ENCODE measurements at regions not wholly inside any gene's neighbourhood (a gene's known extent, or its start where the extent isn't known, plus 50 kb on each side); places are given as distances from the start of the nearest gene placed in this dataset.
"Not testable (repeated sequence)": the region's sequence is repeated elsewhere in the genome, so short reads cannot be mapped to it uniquely, and the experiment has no call there.

DNA sequence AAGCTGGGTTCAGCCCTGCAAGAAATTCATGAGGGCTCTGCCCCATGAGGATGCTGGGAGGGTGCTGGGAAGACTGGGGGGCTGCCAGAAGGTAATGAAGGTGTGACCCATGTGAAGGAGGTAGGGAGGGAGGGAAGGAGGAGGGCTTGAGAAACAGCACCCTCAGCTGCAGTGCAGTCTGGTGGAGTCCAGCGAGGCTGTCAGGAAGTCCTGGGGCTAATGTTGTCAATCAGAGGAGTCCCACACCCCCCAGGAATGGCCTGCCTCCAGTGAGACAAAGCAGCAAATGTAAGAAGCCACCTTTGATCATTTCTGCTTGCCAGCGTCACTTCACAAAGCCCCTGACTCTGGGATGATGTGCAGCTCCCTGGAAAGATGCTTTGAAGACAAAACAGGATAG lies 248.4 kb downstream of the SH3BP4 start:
- ATAC-seq (no peak), DNase-seq (no peak)
- intact Hi-C loops (cut with DNase I, micrococcal nuclease), result no loop called here

DNA sequence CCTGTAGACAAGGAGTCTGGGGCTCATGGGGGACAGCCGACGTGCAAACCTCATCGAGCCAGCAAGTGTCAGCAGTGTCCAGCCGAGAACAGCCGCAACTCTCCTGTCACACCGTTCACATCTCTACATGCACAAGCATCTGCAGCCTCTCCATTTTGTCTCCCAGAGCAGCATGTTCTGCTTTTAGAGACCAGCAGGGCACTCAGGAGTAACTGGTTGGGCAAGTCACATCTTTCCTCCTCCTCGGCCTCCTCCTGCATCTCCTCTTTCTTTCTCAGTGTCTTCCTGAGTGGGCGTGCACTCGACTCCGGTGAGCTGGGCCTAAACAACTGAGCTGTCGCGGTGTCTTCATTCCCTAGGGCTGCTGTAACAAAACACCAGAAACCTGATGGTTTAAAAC lies 249.9 kb downstream of the SH3BP4 start:
- no peak for DNase-seq
- intact Hi-C loops (cut with DNase I, micrococcal nuclease), result no loop called here
- ATAC-seq, result no peak

DNA sequence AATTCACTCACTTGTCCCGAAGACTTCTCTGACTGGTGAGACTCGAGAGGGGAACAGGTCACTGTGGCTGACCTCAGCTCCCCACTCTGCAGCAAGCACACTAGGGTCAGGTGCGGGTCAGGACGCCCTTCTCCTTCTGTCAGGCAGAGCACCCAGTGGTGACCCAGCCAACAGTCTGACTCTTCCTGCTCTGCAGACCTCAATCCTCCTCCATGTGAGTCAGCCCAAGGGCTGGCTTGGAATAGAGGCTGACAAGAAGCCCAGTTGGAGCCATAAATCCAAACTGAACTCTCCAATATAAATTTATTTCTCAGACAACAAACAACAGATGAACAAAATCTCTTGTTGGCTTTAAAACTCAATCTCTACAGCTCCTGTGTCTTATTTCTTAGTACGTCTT lies 253.1 kb downstream of the SH3BP4 start:
- ATAC-seq, result no peak
- intact Hi-C loops (cut with DNase I, micrococcal nuclease), result no loop called here
- no peak for DNase-seq

DNA sequence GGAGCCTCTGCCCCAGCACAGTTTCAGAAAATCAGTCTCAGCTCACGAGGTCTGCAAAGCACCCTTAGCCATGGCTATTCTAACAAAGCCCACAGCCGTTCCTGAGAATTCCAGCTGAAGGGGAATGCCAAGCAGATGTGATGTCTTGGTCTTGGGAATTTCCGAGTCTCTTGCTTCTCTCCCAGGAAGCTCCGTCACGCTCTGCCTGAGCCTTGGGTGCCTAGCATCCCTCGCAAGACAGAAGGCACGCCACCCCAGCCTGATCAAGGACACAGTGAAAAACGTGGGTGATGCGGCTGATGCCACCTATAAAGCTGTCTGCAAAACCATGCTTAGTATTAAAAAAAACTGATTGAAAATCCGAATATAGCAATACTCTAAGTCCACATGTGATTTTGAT lies 254.6 kb downstream of the SH3BP4 start:
- ATAC-seq (no peak), DNase-seq (no peak)
- intact Hi-C loops (cut with DNase I, micrococcal nuclease), result no loop called here

DNA sequence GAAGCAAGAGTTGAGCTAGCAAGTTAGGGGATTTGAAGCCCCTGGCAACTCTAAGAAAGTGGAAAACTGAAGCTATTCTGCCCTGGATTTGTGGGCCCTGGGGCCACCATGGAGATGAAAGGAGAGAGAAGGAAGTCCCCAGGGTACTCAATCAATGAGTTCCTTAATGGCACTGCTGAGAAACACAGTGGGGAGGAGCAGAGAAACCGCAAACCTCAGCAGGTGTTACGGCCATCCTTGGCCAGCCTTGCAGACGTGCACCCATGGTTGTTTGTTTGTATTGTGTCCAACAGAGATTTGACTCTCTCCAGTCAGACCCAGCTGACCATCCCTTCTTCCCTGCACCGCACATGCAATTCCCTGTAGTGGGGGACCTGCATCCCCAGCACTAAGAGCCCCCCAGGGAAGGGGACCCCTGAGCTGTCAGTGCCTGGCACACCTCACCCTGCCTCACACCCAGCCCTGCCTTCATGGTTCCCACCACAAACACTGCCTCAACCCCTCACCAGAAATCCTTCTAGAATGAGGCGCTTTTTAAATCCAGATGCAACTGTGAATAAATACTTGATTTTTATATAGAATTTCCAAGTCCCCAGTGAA lies 255.3 kb downstream of the SH3BP4 start:
- intact Hi-C loops (cut with DNase I, micrococcal nuclease), result no loop called here
- ATAC-seq (no peak), DNase-seq (no peak)

DNA sequence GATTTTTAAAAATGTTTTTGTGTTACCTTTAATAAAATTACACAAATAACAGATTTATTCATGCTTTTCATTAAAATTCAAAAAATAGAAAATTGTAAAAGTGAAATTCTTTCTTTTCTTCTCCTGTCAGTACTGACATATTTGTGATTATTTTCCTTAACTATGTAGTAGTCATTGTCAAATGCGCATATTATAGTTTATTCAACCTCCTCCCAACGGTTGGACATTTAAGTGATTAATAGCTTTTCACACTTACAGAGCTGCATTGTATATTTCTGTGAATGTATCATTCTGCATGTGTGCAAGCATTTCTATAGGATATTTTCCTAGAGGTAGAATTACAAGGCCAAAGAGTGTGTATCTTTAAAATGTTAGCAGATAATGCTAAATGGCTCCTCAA lies 259.2 kb downstream of the SH3BP4 start:
- no peak for DNase-seq
- intact Hi-C loops (cut with DNase I, micrococcal nuclease), result no loop called here
- ATAC-seq, result no peak

DNA sequence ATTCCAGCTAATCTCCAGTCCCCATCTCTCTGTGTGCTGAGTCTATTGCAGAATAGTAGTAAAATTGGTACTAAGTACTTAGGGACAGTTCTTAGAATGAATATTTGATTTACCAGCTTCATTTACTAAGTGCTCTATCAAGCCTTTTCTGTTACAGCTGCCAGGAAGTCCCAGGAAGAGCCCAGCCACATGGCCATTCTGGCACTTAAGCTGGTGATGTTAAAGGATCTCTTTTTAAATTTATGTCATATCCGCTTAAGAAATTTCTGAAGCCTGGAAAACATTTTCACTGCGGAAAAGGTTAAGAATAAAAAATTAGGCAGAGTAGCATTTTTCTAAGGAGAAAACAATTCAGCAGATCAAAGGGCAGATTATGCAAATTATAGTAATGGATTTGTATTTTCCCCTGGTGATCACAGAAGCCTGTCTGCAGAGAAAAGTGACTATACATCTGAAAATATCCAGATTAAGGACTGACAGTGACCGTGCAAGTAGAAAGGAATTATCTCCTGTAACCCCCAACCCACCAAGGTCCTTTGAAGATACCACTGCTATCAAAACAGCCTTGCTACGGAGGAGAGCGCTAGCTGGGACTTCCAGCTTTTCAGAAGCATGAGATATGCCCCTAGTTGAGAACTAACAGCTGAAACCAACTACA lies 260.8 kb downstream of the SH3BP4 start:
- DNase-seq (no peak), ATAC-seq (no peak)
- intact Hi-C loops (cut with DNase I, micrococcal nuclease), result no loop called here

DNA sequence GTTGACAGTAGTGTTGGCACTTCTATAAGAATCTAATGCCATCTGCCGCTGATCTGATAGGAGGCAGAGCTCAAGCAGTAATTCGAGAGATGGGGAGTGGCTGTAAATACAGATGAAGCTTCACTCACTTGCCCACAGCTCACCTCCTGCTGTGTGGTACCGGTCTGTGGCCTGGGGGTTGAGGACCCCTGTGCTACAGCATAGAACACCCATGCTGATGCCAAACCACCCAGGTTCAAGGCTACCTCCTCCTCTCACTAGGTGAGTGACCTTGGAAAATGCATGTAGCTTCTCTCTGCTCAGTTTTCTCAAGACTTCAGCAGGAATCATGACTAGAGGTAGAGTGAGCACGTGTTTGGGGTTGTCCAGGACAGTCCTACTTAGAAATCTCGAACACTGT lies 263.4 kb downstream of the SH3BP4 start:
- ATAC-seq, result no peak
- intact Hi-C loops (cut with DNase I, micrococcal nuclease), result no loop called here
- DNase-seq, result no peak

DNA sequence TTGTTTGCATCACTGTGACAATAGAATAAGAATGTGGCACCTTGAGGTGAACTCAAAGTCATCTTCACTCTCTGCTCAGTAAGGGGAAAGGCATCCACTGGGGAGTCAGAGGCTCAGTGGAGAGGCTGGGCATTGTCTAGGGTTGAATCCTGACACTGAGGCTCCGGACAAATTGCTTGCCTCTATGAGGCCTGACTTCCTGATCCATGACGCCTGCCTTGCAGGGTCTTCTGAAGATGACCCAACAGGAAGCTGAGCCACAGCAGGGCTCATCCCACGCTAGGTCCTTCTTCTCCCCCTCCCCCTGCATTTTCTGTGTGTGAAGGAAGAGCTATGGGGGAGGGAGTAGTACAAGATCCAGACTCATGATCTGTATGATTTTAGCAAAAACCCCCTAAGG lies 265.1 kb downstream of the SH3BP4 start:
- no peak for DNase-seq
- no peak for ATAC-seq
- intact Hi-C loops (cut with DNase I, micrococcal nuclease), result no loop called here

DNA sequence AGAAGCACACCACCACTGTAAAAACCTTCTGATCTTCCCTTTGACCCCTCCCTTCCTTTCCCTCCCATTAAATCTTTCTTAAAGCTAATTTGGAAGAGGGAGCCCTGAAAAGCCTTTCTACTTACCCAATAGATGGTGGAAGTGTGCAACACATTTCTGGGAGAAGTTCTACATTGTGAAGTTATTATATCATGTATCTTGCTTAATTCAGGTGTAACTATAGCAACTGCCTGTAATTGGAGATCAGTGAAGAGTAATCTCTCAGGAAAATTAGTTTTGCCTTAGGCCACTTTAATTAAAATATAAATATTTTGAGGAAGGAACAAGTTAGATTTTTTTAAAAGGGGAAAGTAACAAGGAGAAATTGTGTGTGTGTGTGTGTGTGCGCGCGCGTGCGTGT lies 266.0 kb downstream of the SH3BP4 start:
- intact Hi-C loops (cut with DNase I, micrococcal nuclease), result no loop called here
- no peak for ATAC-seq
- DNase-seq, result no peak

DNA sequence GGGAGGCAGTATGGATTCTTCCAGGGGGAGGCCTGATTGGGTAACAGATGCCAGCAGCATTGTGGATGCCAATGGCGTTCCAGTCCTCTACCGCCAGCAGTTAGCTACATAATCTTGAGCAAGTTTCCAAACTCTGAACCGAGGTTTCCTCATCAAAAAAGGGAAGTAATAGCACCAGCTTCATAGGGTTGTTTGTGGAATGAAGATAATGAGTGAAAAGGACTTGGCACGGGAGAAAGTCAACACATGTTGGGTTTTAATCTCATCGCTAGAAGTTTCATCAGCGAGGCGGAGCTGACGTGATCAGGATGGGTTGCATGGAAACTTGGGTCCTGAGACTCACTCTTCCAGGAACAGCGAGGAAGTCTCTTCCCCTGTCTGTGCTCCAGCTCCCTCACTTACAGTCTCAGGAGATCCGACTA lies 266.7 kb downstream of the SH3BP4 start:
- DNase-seq, result no peak
- no peak for ATAC-seq
- intact Hi-C loops (cut with DNase I, micrococcal nuclease), result no loop called here

DNA sequence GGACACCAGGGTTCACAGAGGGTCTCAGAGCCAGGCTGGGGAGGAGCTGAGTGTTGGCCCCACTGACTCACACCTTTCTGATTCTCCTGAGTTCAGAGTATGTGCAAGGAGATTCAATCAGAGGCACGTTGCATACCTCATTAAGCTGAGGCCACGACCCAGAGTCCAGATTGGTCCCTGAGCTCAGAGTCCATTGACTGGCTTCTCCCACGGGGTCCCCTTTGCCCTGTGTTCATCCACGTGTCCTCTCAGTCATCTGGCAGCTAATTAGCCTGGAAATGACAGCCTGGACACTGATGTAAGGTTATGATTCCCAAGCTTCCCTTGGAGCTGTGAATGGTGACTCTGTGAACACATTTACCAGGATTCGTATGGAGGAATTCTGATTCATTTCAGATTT lies 267.2 kb downstream of the SH3BP4 start:
- DNase-seq (no peak), ATAC-seq (no peak)
- intact Hi-C loops (cut with DNase I, micrococcal nuclease), result no loop called here

DNA sequence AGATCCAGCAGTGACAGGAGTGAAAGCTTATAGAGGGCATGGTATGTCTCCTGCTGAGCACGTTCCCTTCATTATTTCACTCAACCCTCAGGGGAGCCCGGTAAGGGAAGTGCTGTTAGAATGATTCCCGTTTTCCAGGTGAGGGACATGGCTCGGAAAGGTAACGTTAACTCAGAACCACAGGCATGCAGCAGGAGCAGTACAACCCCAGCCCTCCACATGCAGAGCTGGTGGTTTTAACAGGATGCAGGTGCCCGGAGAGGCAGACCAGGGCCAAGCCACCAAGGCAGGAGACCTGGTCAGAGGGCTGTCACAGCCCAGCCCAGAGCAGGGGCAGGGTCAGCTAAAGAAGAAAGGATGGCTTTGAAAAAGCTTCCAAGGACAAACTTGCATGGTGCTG lies 268.5 kb downstream of the SH3BP4 start:
- no peak for DNase-seq
- intact Hi-C loops (cut with DNase I, micrococcal nuclease), result no loop called here
- ATAC-seq, result no peak

DNA sequence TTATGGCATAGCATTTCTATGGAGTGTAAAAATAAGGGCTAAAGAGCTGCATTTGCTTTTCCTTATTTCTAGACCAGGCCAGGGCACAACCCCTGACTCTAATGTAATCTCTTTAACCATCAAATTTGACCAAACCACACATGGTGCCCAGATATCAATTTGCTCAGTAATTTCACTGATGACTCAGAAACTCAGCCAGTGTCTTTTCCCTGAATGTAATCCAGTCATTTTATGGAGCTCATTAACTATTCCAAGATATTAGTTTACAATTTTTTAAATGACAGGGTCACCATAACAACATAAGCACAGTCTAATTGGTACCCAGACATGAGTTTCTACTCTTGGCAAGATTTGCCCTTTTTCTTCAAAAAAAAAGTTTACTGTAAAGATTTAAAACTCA lies 270.8 kb upstream of the AGAP1 start:
- ATAC-seq, result no peak
- intact Hi-C loops (cut with DNase I, micrococcal nuclease), result no loop called here
- no peak for DNase-seq

DNA sequence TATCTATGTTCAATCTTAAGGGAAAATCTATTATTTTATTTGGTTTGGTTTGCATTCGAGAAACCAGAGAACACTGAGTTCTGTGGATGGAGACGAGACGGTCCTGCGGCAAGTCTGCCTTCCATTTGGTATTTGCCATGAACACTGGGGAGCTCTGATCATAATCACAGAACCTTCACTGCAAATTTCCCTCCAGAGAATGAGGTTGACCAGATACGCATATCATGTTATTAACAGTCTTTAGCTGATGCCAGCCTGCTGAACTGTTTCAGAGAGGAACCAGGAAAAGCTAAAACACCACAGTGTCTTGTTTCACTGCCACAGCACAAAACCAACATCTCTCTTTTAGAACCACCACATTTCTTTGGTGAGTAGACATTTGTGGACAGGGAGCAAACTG lies 269.4 kb upstream of the AGAP1 start:
- ATAC-seq, result no peak
- DNase-seq, result no peak
- intact Hi-C loops (cut with DNase I, micrococcal nuclease), result no loop called here

DNA sequence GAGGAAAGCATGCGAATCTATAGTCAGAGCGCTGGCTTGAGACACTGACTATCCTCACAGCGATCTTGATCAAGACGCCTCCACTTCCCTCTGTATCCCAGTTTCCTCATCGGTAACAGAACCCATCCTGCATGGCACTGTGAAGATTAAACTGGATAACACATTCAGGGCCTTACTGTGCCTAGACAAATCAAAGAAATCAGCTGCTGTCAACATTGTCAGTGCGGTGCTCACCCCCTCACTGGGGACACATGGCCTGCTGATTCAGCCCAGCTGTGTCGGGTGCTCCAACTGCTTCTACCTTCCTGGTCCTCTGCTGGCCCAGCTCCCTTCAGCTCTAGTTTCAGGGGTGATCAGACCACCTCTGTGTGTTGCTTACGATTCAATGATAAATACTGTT lies 268.6 kb upstream of the AGAP1 start:
- no peak for DNase-seq
- ATAC-seq, result no peak
- intact Hi-C loops (cut with DNase I, micrococcal nuclease), result no loop called here

DNA sequence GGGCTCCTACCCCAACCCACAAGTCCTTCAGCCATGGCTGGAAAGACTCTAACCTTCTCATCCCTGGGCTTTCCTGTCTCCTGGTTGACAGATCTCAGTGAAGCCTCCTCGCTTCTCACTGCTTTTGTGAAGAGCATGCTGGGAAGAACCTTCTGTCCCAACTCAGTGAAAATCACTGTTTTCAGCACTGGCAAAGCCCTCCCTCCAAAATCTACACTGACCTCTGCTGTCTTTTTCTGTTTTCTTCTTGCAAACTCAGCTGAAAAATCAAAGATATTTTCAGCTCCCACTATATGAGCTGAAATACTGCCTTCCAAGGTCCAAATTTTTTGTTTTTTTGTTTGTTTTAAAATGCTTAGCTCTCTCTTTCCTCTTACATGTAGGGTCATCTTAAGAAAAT lies 266.3 kb upstream of the AGAP1 start:
- intact Hi-C loops (cut with DNase I, micrococcal nuclease), result no loop called here
- DNase-seq, result no peak

DNA sequence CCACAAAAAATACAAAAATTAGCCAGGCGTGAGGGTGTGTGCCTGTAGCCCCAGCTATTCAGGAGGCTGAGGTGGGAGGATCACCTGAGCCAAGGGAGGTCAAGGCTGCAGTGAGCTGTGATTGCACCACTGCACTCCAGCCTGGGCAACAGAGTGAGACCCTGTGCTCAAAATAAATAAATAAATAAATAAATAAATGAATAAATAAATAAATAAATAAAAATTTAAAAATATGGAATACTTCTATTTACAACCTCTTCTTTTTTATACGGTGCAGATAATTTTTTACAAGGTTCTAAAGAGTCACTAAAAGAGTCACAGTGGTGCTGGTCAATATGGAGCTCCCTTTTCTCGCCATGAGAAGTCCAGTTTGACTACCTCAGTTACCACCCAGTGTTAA lies 265.4 kb upstream of the AGAP1 start:
- DNase-seq; intact Hi-C loops (cut with DNase I, micrococcal nuclease); ATAC-seq: not testable (repeated sequence)

More for the DNA sequence above, 266.3 kb upstream of the AGAP1 start:
- ATAC-seq, result no peak

DNA sequence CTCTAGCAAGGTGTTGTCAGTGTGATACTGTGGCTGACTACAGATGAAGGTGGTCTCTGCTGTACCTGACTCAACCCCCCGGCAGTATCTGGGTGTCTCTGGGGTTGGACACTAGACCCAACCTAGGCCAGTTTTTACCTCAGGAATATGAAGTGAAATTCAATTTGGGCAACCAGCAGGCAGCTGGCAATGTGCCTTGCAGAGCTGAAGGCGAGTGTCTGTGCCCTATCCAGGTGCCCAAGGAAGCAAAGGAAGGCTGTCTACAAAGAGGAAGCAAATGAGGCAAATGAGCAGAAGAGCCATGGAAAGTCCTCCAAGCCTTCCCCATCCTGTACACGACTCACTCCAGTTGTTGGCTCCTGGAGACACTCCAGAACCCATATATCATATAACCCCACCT lies 264.6 kb upstream of the AGAP1 start:
- intact Hi-C loops (cut with DNase I, micrococcal nuclease), result no loop called here
- DNase-seq (no peak), ATAC-seq (no peak)

DNA sequence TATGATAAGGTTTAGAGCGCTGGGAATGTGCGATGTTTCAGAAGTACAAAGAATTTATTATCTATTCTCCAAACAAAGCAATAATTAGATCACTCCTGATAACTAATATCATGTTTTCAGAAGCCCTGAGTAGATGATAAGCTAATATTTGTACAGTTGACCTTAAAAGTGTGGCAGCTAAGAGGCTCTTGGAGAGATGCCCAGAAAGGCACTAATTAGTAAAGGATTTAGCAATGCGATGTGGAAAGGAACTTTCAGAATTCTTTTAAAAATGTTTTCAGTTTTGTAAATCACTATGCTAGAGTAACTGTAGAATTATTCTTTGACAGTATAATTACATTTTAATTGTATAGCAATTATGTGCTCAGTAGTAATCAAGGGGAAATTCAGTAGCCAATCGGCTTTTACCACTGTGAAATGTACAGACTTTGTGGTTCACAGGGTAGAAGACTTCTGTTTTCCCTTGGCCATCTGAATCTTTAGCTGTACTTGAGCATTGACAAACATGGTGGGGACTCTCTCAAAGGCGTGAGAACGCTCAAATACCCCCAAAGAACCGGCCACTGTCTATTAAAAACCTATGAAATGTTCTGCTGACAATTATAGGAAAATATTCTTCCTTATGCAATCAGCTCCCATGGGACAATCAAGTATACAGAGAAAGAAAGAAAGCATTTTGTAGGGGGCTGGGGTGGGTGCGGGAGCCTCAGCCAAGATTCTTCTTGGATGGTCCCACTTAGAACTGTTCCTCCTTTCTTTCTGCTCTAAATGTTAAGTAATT lies 262.8 kb upstream of the AGAP1 start:
- intact Hi-C loops (cut with DNase I, micrococcal nuclease), result no loop called here
- DNase-seq (no peak), ATAC-seq (no peak)
